IPS-18c (cell line): ENCODE measurements at regions not wholly inside any gene's neighbourhood (a gene's known extent, or its start where the extent isn't known, plus 50 kb on each side); places are given as distances from the start of the nearest gene placed in this dataset.
A peak's percentile ranks its signal among the peaks of the same experiment; 100 is the strongest.

Experiments
- H3K4me3 ChIP-seq: 2 replicates; pipeline ENCODE4 v1.7.0; 2013; ENCODE audit warnings: low read depth, mild to moderate bottlenecking, low read length, moderate library complexity; ENCODE audit not compliant: insufficient read depth
- H3K9me3 ChIP-seq: one replicate; pipeline ENCODE4 v1.6.1; 2013; ENCODE audit warnings: mild to moderate bottlenecking, low read length, moderate library complexity; ENCODE audit not compliant: control insufficient read depth, insufficient read depth

DNA sequence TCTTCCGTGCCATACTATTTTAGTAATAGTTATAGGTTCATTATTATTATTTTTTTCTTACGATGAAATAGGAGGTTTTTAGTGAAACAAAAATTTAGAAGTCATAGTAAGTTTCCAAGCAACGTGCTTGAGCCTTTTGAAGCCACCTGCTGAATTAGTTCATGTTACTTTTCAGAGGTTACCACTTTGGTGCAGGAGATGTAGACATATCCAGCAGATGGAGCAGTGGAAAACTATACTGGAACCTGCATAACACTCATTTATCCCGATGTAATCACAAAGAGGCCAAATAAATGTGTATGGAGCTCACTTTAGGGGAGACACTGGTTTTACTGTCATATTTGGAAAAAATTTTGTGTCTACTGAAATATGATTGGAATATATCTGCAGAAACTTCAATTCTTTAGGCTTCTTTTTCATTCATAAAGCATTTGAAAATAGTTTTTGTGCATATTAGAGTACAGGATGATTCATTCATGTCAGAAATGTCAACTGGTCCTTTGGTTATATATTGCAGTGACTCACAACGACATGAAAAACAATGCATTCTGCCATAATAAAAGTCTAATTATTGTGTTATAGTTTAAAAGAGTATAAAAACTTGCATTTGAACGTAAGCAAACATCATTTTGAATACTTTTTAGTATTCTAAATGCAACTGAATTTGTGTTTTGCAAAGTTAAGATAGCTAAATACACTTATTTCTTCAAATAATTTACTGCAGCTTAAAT lies 2182.9 kb upstream of the TENM3 start:
- no peaks in the 10 kb centered on the region for H3K9me3 ChIP-seq
- peak overlapping the region; percentile 73; the same call in 1 of the 2 replicates for H3K4me3 ChIP-seq

DNA sequence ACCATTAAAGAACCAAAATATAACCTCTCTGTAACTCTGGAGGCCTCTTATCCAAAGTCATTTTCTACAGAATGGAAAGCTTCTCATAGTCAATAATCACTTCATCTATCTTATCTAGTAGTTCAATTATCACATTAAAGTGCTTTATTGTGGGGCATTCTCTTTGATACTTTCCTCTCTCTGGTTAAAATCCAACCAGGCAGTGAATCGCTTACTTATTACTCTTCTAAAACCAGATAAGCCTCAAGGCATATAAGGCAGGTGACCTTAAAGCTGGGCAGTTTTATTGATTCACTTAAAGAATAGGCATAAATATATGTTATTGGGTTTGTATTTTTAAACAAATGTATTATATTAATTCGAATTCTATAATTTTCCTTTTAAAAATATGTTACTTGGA lies 2162.1 kb upstream of the TENM3 start:
- no peak overlapping the region for H3K4me3 ChIP-seq
- no peaks in the 10 kb centered on the region for H3K9me3 ChIP-seq

DNA sequence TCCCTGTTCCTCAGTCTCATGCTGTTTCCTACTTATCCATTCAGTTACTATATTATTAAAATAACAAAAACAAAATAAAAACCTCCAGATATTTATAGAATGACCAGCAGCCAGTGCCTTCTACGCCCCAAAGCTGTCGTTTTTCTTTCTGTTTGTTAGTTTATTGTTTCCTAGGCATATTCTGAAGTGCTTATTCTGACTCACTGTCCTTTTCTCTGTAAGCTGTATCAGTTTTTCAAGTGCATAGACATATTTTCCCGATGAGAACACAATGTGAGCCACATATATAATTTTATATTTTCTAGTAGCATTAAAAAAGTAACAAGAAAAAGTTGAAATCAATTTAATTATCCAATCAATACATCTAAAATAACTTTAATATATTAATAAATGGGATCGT lies 2158.6 kb upstream of the TENM3 start:
- no peak overlapping the region for H3K4me3 ChIP-seq
- H3K9me3 ChIP-seq = no peaks in the 10 kb centered on the region

DNA sequence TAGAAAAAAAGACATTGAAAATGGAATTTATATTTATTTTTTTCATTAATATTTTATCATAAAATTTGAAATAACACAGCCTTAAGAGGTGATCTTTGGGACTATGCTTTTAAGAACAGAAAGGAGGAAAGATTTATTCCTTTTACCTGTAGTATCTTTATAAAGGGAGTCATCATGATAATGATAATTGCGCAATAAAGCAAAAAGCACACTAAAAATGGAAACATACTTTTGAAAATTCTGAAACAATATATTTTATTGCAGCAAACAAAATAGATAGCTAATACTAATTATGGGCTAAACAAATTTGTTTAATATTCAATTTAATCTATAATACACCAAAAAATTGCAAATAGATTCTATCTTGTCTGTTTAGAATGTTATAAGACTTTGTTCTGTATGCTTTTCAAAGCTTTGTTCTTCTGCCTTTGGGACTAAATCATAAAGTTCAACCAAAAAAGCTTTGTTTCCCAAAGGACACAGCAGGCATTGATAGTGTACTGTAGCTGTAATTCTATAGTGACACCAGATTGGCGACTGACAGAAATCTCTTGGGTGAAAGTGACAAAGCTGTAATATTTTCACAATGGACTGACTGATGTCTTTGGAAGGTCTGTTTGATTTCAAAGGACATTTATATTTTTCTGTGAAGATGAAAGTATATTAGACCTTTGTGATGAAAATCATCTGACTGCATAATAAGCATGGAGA lies 2156.6 kb upstream of the TENM3 start:
- Histone ChIP-seq H3K9me3 (no peaks in the 10 kb centered on the region), H3K4me3 (no peak overlapping the region)

DNA sequence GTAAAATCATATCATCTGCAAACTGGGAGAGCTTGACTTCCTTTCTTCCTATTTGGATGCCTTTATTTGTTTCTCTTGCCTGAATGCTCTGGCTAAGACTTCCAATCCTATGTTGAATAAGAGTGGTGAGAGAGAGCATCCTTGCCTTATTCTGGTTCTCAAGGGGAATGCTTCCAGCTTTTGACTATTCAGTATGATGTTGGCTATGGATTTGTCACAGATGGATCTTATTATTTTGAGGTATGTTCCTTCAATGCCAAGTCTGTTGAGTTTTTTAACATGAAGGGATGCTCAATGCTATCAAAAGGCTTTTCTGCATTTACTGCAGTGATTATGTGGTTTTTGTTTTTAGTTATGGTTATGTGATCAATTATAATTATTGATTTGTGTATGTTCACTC lies 2144.6 kb upstream of the TENM3 start:
- Histone ChIP-seq H3K9me3 (no peaks in the 10 kb centered on the region), H3K4me3 (no peak overlapping the region)

DNA sequence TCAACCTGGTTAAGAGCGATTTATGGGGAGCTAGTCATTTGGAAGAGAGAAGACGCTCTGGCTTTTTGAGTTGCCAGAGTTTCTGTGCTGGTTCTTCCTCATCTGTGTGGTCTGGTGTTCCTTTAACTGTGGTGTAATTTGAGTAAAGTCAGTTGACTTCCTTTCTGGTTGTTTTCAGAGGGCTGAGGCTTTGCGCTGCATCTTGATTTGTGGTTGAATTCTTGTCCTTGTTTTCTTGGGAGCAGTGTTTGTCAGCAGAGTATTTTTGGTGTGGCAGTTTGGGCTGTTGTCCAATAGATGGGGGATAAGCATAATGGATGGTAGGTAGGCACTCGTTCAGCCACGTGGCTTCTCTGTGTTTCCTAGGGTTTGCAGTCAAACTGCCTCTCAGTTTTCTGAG lies 2143.2 kb upstream of the TENM3 start:
- H3K9me3 ChIP-seq = no peaks in the 10 kb centered on the region
- no peak overlapping the region for H3K4me3 ChIP-seq

DNA sequence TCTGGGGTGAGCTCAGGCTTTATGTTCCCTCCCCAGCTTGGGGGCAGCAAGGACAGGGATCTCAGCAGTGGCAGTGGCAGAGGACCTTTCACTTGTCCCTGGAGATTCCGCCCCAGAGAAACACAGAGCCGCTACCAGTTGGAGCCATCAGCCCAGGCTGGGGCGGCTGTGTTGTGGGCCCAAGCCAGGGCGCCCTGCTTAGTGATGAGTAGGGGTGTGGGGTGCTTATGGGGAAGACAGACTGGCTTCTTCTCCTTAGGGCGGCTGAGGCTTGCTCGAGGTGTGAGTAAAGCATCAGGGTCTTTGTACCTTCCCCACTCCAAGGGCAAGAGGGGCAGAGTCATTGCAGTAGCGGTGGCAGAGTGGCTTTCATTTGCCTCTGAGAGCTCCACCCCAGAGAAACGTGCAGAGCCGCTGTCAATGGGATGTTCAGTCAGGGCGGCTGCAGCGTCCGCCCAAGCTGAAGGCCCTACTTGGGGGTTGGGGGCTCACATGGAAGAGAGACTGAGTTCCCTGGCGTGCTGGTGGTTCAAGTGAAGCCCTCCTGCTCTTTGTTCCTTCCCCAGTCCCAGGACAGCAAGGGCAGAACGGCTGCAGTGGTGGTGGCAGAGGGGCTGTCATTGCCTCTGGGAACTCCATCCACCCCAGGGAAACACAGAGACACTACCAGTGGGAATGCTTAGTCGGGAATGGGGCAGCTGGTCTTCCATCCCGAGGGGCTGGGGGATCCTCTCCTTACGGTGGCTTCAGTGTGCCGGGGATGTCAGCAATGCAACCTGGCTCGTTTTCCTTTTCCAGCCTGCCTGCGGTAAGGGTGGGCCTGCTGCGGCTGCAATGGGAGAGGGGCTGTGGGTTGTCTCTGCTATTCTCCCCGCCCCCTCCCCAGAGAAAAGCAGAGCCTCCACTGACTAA lies 2142.5 kb upstream of the TENM3 start:
- H3K4me3 ChIP-seq = no peak overlapping the region
- H3K9me3 ChIP-seq = no peaks in the 10 kb centered on the region

DNA sequence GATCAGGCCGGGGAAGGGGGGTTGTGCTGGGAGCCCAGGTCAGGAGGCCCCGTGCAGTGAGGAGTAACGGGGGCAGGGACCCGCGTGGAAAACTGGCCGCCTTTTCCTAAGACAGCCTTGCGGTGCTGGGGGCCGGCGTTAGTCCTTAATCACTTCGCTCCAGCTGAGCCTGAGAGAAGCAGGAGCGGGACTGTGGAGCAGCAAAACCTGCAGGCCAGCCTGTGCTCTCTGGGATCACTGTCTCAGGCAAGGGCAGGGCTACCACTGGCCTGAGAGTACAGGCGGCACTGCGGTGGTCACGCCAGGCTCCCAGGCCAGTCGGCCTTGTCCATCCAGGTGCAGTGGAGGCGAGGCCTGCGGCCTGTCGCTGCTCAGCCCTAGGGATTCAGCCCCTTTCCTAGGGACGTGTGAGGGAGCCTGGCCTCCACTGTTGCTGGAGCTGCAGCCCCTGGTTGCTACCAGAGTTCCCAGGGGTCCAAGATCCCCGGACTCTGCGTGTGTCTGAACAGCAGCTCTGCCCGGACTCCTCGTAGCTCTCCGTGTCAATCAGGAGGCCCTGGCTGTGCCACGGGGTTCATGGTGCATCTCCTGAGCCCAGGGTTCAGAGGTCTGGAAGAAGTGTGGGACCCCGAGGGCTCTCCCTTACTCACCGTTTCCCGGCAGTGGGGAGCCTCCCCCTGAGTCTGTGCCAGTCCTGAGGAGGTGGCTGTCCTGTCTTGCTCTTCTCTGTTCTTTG lies 2141.7 kb upstream of the TENM3 start:
- Histone ChIP-seq H3K9me3 (no peaks in the 10 kb centered on the region), H3K4me3 (no peak overlapping the region)

DNA sequence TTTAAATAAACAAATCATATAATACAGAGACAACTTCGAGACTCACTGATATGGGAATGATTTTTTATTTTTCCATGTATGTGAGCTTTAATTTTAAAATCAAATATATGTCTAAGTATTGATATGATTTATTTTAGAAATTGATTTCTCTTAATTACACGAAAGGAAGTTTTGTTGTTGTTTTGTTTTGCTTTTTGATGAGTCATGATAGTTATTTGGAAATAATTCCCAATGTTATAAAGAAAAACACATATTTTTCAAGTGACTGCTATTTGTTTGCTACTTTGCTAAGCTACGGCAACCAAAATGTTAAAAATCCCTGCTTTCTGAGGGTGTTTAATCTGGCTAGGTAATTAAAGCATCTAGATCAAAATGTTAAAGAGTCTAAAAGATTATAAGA lies 2139.4 kb upstream of the TENM3 start:
- H3K4me3 ChIP-seq = no peak overlapping the region

DNA sequence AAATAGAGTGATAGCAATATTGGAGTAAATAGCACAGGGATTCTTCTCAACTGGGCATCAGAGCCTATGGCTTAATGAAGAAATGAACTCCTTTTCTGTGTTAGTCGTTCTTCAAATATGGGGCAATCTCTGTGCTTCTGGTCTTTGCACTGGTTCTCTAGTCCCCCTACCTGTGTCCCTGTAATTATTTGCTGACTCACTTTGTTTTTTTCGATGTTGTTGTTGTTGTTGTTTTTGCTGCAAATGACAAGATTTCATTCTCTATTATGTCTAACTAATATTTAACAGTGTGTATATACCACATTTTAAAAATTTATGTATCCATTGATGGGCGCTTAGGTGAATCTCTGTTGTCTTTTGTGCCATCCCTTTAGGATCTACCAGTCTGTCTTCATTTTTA lies 2137.8 kb upstream of the TENM3 start:
- H3K4me3 ChIP-seq = no peak overlapping the region

More for the DNA sequence above, 2139.4 kb upstream of the TENM3 start:
- no peaks in the 10 kb centered on the region for H3K9me3 ChIP-seq

DNA sequence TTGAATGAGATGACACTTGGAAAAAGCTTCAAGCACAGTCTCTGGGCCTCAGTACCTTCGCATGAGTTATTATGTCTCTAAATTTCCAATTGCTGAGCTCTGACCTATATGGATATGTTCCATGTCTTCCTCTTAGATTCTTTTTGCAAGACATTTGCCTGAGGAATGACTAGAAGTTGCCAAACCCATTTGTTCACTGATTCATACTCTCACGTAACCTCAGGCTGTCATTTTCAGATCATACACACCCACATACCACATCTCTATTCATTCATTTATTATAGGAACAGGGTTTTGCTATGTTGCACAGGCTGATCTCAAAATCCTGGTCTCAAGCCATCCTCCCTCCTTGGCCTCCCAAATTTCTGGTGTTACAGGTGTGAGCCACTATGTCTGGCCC lies 2137.1 kb upstream of the TENM3 start:
- H3K9me3 ChIP-seq = no peaks in the 10 kb centered on the region
- H3K4me3 ChIP-seq = no peak overlapping the region

More for the DNA sequence above, 2137.8 kb upstream of the TENM3 start:
- H3K9me3 ChIP-seq = no peaks in the 10 kb centered on the region

DNA sequence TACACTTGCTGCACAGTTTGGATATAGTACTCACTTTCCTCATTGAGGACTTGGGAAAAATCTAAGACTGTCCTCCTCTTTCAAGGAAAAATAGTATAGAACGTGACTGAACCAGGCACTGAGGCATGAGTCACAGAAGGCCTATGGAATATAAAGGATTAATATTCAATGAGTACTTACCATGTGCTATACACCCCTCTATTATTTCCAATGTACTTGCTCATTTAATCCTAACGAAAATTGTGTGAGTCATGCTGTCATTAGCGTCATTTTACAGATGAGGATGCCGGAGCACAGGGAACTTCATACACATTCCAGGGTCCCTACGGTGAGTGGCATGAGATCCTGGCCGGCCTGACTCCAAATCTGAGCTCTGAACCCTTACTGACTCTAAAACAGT lies 2136.2 kb upstream of the TENM3 start:
- Histone ChIP-seq H3K4me3 (no peak overlapping the region), H3K9me3 (no peaks in the 10 kb centered on the region)

DNA sequence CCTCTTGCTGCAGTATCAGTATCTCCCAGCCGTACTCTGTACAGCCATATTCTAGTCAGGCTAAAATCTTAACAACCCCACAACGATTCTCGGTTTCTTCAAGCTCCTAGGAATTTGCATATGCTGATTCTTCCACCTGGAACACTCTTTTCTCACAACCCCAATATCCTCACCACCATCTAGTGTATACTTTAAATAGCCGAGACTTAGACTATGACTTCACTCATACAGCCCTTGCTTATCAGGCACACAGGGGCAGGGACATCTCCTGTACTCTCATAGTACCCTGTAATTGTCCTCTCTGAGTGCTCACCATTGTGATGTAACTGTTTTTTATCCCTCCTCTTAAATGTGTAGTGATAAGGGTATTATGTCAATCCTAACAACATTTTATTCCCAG lies 2126.4 kb upstream of the TENM3 start:
- Histone ChIP-seq H3K9me3 (no peaks in the 10 kb centered on the region), H3K4me3 (no peak overlapping the region)

DNA sequence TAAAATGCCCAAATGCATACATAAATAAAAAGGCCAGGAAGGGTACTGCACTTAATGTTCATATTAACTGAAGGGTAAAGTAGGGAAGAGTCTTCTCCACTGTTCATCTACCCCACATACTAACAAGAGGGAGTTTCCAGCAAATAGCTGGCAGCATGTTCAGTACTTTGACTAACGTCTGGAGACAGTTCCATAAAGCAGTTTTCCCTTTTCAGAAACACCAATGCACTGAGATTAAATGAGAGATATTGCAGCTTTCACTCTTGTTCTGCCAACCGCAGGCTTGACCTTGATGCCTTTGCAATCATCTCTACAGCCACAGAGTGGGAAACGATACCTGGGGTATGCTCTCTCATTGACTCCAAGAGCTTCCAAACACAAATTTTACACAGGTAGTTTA lies 2123.1 kb upstream of the TENM3 start:
- Histone ChIP-seq H3K9me3 (no peaks in the 10 kb centered on the region), H3K4me3 (no peak overlapping the region)

DNA sequence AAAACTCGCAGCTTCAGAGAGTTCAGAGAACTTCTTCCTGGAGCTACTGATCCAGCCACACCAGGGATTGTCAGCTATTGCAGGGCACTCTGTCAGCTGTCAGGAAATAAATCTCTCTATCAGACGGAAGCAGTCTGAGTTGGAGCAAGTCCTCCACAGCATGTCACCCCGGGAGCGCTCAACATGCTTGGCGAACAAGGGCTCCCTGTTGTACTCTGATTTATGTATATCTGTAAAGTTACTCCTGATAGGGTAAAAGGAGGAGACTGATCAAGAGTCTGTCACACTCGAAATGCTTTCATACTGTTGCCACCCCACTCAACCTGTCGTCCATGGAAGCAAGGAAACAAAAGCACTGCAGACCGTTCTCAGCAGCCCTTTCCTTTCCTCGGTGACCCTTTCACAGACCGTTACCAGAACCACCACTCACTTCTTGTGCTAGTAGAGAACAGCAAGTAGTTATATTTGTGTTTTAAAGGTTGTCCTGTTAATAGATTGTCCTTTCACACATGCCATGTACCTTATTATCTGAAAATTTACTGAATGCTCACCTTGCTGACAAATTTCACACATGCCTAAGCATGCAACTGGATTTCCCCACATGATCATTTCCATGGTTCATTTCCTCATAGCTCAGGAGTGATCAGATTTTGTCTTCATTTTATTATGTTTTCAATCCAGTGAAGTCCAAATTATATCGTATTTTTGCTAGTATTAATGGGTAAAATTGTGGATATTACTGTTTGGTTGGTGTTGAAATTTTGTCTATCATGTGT lies 2108.9 kb upstream of the TENM3 start:
- Histone ChIP-seq H3K9me3 (no peaks in the 10 kb centered on the region), H3K4me3 (no peak overlapping the region)

DNA sequence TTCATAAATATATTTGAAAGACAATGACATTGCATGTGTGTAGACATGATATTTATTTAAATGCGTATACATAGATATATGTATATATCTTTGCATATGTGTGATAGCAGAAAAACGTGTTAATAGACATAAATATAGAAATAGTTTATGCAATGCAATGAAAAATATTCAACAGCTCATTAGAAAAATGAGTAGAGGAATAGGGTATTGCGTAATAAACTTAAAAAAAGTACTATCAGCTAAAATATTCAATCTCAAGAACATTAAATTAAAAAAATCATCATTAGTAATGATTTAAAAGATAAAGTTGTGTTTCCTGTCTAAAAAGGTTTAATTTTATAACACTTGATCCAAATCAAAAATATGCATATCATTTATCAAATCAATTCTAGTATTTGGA lies 2101.5 kb upstream of the TENM3 start:
- no peaks in the 10 kb centered on the region for H3K9me3 ChIP-seq
- no peak overlapping the region for H3K4me3 ChIP-seq
